WERI-Rb-1 (cell line): ENCODE measurements at regions not wholly inside any gene's neighbourhood (a gene's known extent, or its start where the extent isn't known, plus 50 kb on each side); places are given as distances from the start of the nearest gene placed in this dataset.

ENCODE experiments used
- DNase-seq: peaks from one replicate; pipeline ENCODE4 v3.0.0-alpha.2; 2020
- H3K27ac ChIP-seq: fragments of 250-450 bp; sonication (Bioruptor Pico); 2 replicates; pipeline ENCODE4 v1.5.1; 2020; ENCODE audit warnings: mild to moderate bottlenecking, moderate library complexity
- H3K27me3 ChIP-seq: fragments of 250-450 bp; sonication (Bioruptor Pico); 2 replicates; pipeline ENCODE4 v1.5.1; 2021; ENCODE audit warnings: mild to moderate bottlenecking, low read depth, moderate library complexity; ENCODE audit not compliant: insufficient read depth, severe bottlenecking
- H3K36me3 ChIP-seq: fragments of 250-450 bp; sonication (Bioruptor Pico); 2 replicates; pipeline ENCODE4 v1.5.1; 2020; ENCODE audit warnings: mild to moderate bottlenecking, moderate library complexity
- H3K4me3 ChIP-seq: 2 replicates; pipeline ENCODE4 v1.5.1; 2011; ENCODE audit warnings: low read depth, mild to moderate bottlenecking, control low read depth, low read length
- H3K9me3 ChIP-seq: fragments of 250-450 bp; sonication (Bioruptor Pico); 2 replicates; pipeline ENCODE4 v1.5.1; 2021; ENCODE audit warnings: mild to moderate bottlenecking, moderate library complexity; ENCODE audit not compliant: severe bottlenecking
- CTCF ChIP-seq: IDR thresholded peaks from 2 replicates; pipeline ENCODE4 v1.5.1; 2011; ENCODE audit warnings: low read depth, mild to moderate bottlenecking, control low read depth, inconsistent platforms, low read length

GRCh38 chr5:162886717-162887116, 550.7 kb upstream of the CCNG1 start:
- Histone ChIP-seq H3K9me3 (no peaks in the 10 kb centered on the region), H3K36me3 (no peaks in the 10 kb centered on the region), H3K27me3 (peaks cover 52% of the 10 kb centered on the region), H3K4me3 (no peak overlapping the region), H3K27ac (no peak overlapping the region)
- no peak for TF ChIP-seq CTCF
- no peak for DNase-seq

GRCh38 chr5:162888268-162888667, 549.1 kb upstream of the CCNG1 start:
- no peaks in the 10 kb centered on the region for H3K9me3 ChIP-seq
- no peak for DNase-seq
- peaks cover 55% of the 10 kb centered on the region for H3K27me3 ChIP-seq
- TF ChIP-seq CTCF, result no peak
- no peak overlapping the region for H3K27ac ChIP-seq
- H3K36me3 ChIP-seq, result no peaks in the 10 kb centered on the region
- no peak overlapping the region for H3K4me3 ChIP-seq

DNA sequence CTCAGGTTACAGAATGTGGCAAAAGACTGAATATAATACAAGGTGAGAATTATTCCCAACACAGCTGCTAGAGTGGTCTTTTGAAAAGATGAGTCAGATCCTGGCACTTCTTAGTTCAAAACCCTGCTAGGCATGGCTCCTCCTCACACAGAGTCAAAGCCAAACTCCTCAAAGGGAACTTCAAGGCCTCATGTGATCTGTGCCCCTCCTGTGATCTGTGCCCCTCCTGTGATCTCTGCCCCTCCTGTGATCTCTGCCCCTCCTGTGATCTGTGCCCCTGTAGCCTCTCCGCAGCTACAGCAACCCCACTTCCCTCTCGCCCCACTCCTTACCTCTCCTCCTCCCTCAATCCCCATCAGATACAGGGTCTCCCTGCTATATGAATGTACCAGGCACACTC, 525.5 kb upstream of the CCNG1 start:
- Histone ChIP-seq H3K27me3 (peaks cover 67% of the 10 kb centered on the region), H3K27ac (no peak overlapping the region), H3K4me3 (no peak overlapping the region), H3K36me3 (no peaks in the 10 kb centered on the region), H3K9me3 (no peaks in the 10 kb centered on the region)
- TF ChIP-seq CTCF, result no peak
- DNase-seq, result no peak

GRCh38 chr5:162916368-162916767, 521.0 kb upstream of the CCNG1 start:
- Histone ChIP-seq H3K36me3 (no peaks in the 10 kb centered on the region), H3K27me3 (peaks cover 42% of the 10 kb centered on the region), H3K27ac (no peak overlapping the region), H3K4me3 (no peak overlapping the region), H3K9me3 (no peaks in the 10 kb centered on the region)
- TF ChIP-seq CTCF, result no peak
- DNase-seq, result no peak

DNA sequence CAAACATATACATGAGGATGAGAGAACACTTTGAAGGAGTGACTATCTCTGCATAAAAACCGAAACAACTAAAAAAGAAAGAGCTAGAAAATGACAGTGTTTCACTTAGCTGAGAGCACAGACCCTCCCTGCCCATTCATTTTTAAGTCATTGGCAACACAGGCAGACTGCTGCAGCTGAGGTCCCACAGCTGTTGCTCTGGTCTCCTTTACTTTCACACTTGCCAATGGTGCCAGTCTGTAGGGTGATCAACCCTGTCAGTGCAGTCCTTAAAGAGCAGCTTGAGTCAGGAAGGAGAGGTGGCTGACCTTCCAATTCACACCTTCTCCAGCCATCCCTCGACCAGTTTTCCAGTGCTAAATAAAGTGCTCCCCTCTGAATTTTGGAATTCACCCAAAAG, 508.3 kb upstream of the CCNG1 start:
- Histone ChIP-seq H3K4me3 (no peak overlapping the region), H3K36me3 (no peaks in the 10 kb centered on the region), H3K27ac (no peak overlapping the region), H3K27me3 (peaks cover 39% of the 10 kb centered on the region), H3K9me3 (no peaks in the 10 kb centered on the region)
- TF ChIP-seq CTCF, result no peak
- no peak for DNase-seq

DNA sequence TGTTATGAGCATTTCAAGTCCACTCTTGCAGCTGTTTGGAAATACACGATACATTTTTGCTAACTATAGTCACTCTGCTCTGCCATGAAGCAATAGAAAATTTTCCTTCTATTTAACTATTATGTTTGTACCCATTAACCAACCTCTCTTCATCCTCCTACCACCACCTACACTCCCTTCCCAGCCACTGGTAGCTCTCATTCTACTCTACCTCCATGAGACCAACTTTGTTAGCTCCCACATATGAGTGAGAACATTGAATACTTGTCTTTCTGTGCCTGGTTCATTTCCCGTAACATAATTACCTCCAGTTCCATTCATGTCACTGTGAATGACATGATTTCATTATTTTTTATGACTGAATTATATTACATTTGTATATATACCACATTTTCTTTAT, 505.9 kb upstream of the CCNG1 start:
- no peak for DNase-seq
- TF ChIP-seq CTCF, result no peak

More for the DNA sequence above, 505.9 kb upstream of the CCNG1 start:
- Histone ChIP-seq H3K4me3 (no peak overlapping the region), H3K9me3 (no peaks in the 10 kb centered on the region), H3K27ac (no peak overlapping the region), H3K36me3 (no peaks in the 10 kb centered on the region), H3K27me3 (peaks cover 21% of the 10 kb centered on the region)
